Panc1 (cell line): ENCODE measurements at regions not wholly inside any gene's neighbourhood (a gene's known extent, or its start where the extent isn't known, plus 50 kb on each side); places are given as distances from the start of the nearest gene placed in this dataset.

ENCODE experiments used
- ATAC-seq: fragments of 200-7000 bp; cut with Tn5 transposase; 2 replicates; pipeline ENCODE4 v1.9.1; 2020; ENCODE audit warnings: mild to moderate bottlenecking, moderate library complexity
- BruUV-seq: library from RNA; stranded (reverse); fragments of 400-500 nt; replicated peaks from 2 replicates; lab custom pipeline; 2021; lab: Mats Ljungman, UMichigan
- CTCF ChIA-PET: fragments of 300-600 bp; sonication (Branson Sonifier 250); formaldehyde crosslinking; loops from one replicate; lab custom pipeline; 2022; ENCODE audit warnings: antibody characterized with exemption; lab: Charles Lee
- POLR2A ChIA-PET: fragments of 300-600 bp; sonication (Branson Sonifier 250); formaldehyde crosslinking; loops from one replicate; lab custom pipeline; 2022; ENCODE audit warnings: antibody characterized with exemption; lab: Charles Lee
- DNase-seq: peaks from one replicate; pipeline ENCODE4 v3.0.0-alpha.2; 2010; ENCODE audit warnings: low read depth, low spot score
- H3K27ac ChIP-seq: 2 replicates; pipeline ENCODE4 v1.5.1; 2011; ENCODE audit warnings: mild to moderate bottlenecking, low read length, inconsistent platforms
- H3K27me3 ChIP-seq: fragments of 200-500 bp; sonication (Bioruptor generic); 2 replicates; pipeline ENCODE4 v1.6.0; 2014; ENCODE audit warnings: low read length, inconsistent platforms; ENCODE audit not compliant: control insufficient read depth, insufficient read depth
- H3K36me3 ChIP-seq: fragments of 200-500 bp; sonication (Bioruptor generic); 2 replicates; pipeline ENCODE4 v1.5.1; 2014; ENCODE audit warnings: inconsistent platforms, mild to moderate bottlenecking, low read length, moderate library complexity; ENCODE audit not compliant: control insufficient read depth, insufficient read depth
- H3K4me1 ChIP-seq: 2 replicates; pipeline ENCODE4 v1.5.1; 2011; ENCODE audit warnings: inconsistent platforms, mild to moderate bottlenecking, low read length, moderate library complexity; ENCODE audit not compliant: control insufficient read depth, insufficient read depth
- H3K4me3 ChIP-seq, 2 experiments: 2 replicates each; pipeline ENCODE4 v1.5.1; 2011 to 2012; ENCODE audit warnings: low read depth in 2 of 2, low read length in 2 of 2, mild to moderate bottlenecking in 2 of 2, inconsistent platforms in 1 of 2, moderate library complexity in 1 of 2
- H3K9me3 ChIP-seq: fragments of 200-500 bp; sonication (Bioruptor generic); 2 replicates; pipeline ENCODE4 v1.5.1; 2014; ENCODE audit warnings: low read depth, mild to moderate bottlenecking, inconsistent platforms, low read length, moderate library complexity; ENCODE audit not compliant: control insufficient read depth, insufficient read depth
- CTCF ChIP-seq: fragments of 450-650 bp; IDR thresholded peaks from 2 replicates; pipeline ENCODE4 v1.5.1; 2017; ENCODE audit warnings: mild to moderate bottlenecking
- POLR2AphosphoS5 ChIP-seq: IDR thresholded peaks from 2 replicates; pipeline ENCODE4 v1.6.1; 2012; ENCODE audit warnings: mild to moderate bottlenecking, low read depth, low read length, moderate library complexity
- REST ChIP-seq, 2 experiments: IDR thresholded peaks; 2 replicates each; pipeline ENCODE4 v1.6.1; 2011 to 2012; ENCODE audit warnings: low read depth in 2 of 2, control low read depth in 1 of 2, low read length in 1 of 2, mild to moderate bottlenecking in 1 of 2, moderate library complexity in 1 of 2; ENCODE audit not compliant: insufficient read depth in 1 of 2
- SIN3A ChIP-seq: IDR thresholded peaks from 2 replicates; pipeline ENCODE4 v1.6.1; 2012; ENCODE audit warnings: low read depth, mild to moderate bottlenecking, low read length, moderate library complexity, borderline replicate concordance; ENCODE audit not compliant: insufficient read depth
- TCF7L2 ChIP-seq: IDR thresholded peaks from 2 replicates; pipeline ENCODE4 v1.6.1; 2011; ENCODE audit warnings: mild to moderate bottlenecking, low read depth, low read length, inconsistent platforms
- in situ Hi-C: cut with HindIII; loops from 2 replicates; pipeline ENCODE4 v1.10.0; 2016; ENCODE audit warnings: low sequenced_read_pairs, low pct_unique_long_range_greater_than_20kb
- intact Hi-C: fragments of 100-400 bp; cut with micrococcal nuclease; formaldehyde crosslinking; loops from one replicate; pipeline ENCODE4 v1.10.0; 2022; ENCODE audit not compliant: unreplicated experiment

DNA sequence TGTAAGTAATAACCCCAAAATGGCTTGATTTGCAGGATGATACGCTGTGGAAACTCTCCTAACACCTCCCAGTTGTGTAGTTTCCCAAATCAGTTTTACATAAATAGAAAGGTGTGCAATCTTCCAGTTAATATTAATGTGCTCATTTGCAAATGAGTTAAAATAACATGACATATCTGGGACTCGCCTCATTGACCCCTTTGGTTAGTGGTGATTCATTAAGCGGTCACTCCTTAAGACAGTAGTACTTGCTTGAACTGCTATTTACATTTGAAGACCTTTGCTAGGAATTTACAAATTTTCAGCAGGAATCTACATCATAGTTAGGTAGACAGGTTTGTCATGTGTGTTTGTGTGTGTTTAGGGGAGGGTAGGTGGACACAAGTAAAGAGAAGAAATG is 1367.7 kb upstream of the CELF4 start:
- POLR2A ChIA-PET = no interaction called here
- CTCF ChIA-PET = no interaction called here

GRCh38 chr18:38932752-38933151 is 1367.2 kb upstream of the CELF4 start:
- H3K36me3 ChIP-seq = no peaks in the 10 kb centered on the region
- in situ Hi-C loops (no loop called here), intact Hi-C loops (no loop called here)
- H3K9me3 ChIP-seq = no peaks in the 10 kb centered on the region
- no peaks in the 10 kb centered on the region for H3K4me1 ChIP-seq
- no peak for ATAC-seq
- TF ChIP-seq REST (IDR thresholded peaks at IDR 0.05; ENCODE audit: insufficient read depth in 1 of 2, low read depth in 2 of 2, low read length in 1 of 2) (no peak), POLR2AphosphoS5 (no peak), TCF7L2 (no peak), CTCF (no peak), SIN3A (no peak)
- BruUV-seq = no TSS peak
- ChIA-PET POLR2A (no interaction called here), CTCF (no interaction called here)
- no peak overlapping the region for H3K4me3 ChIP-seq
- H3K27me3 ChIP-seq = no peaks in the 10 kb centered on the region
- H3K27ac ChIP-seq = no peak overlapping the region
- DNase-seq = no peak

More for the DNA sequence above, 1367.7 kb upstream of the CELF4 start:
- Histone ChIP-seq H3K4me1 (no peaks in the 10 kb centered on the region), H3K9me3 (no peaks in the 10 kb centered on the region), H3K4me3 (no peak overlapping the region), H3K27ac (no peak overlapping the region), H3K27me3 (no peaks in the 10 kb centered on the region), H3K36me3 (no peaks in the 10 kb centered on the region)
- no TSS peak for BruUV-seq
- ATAC-seq (no peak), DNase-seq (no peak)
- TF ChIP-seq CTCF = no peak
- TF ChIP-seq SIN3A = no peak
- TF ChIP-seq REST (IDR thresholded peaks at IDR 0.05; ENCODE audit: insufficient read depth in 1 of 2, low read depth in 2 of 2, low read length in 1 of 2) = no peak
- no peak for TF ChIP-seq POLR2AphosphoS5
- no peak for TF ChIP-seq TCF7L2
- intact Hi-C loops = no loop called here
- in situ Hi-C loops = no loop called here
